T-helper 1 cell (primary cell): ENCODE measurements at regions not wholly inside any gene's neighbourhood (a gene's known extent, or its start where the extent isn't known, plus 50 kb on each side); places are given as distances from the start of the nearest gene placed in this dataset.

Source experiments
- DNase-seq, 5 donors: peaks; one replicate each; pipeline ENCODE4 v3.0.0-alpha.2; 2012 to 2020

DNA sequence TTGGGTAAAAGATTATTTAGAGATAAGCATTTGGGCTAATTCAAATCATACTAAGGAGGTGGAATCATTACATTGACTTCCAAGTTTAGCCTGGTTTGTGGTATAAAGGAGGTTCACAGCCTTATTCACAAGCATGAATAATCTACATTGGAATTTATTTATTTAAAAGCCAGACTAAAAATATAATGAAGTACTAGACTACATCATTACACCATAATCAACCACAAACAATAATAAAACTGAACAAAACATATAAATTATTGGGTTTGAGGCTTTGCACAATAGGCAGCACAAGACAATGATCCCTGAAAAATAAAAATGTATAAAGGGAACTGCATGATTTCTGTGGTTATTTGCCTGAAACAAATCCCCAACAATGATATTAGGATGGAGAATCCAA, 314.0 kb downstream of the GBA3 start:
- DNase-seq, result no peak

DNA sequence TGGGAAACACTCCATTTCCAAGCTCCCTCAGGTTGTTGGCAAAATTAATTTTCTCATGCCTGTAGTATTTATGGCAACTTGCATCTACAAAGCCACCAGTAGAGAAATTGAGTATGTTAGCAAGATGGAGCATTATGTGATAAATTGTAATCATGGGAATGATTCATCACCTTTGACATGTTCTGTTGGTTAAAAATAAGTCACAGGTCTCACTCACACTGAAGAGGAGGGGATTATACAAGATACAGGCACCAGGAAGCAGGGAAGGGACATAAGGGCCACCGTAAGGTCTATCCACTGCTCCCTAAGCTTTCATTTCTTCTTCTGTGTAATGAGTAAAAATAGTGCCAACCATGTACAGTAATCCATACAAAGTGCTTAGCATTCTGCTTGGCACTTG, 313.0 kb downstream of the GBA3 start:
- DNase-seq, result no peak

DNA sequence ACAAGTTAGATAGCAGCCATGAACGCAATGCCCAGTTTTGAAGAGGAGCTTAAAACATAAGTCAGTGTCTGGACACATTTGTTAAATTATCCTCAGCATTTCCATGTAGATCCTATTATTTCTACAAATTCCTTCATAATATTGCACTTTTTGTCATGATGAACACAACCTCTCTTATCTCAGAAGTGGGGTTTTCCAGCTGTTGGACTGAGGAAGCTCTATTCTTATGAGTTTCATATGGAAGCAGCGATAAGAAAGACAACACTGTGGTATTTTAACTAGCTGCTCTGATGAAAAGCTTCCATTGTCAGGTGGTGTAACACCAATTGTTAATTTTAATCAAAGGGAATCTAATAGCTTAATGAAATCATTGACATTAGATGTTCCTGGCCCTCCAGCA, 308.7 kb downstream of the GBA3 start:
- no peak for DNase-seq

DNA sequence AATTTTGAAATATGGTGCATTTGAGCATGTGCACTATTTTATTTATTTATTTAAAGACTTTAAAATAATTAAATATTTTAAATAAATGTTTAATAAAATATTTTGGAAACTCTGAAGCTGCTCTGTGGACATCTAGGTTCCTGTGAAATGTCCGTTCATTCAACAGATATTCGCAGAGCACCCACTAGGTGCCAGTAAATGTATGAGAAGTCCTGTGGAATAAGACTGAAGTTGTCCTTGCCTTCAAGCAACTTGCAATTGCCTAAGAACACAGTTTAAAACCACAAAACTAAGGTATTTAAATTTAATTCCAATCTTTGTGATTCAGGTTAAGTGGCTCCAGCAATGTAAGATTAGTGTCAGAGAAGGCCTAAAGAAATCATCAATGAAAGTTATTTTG, 306.7 kb downstream of the GBA3 start:
- no peak for DNase-seq

DNA sequence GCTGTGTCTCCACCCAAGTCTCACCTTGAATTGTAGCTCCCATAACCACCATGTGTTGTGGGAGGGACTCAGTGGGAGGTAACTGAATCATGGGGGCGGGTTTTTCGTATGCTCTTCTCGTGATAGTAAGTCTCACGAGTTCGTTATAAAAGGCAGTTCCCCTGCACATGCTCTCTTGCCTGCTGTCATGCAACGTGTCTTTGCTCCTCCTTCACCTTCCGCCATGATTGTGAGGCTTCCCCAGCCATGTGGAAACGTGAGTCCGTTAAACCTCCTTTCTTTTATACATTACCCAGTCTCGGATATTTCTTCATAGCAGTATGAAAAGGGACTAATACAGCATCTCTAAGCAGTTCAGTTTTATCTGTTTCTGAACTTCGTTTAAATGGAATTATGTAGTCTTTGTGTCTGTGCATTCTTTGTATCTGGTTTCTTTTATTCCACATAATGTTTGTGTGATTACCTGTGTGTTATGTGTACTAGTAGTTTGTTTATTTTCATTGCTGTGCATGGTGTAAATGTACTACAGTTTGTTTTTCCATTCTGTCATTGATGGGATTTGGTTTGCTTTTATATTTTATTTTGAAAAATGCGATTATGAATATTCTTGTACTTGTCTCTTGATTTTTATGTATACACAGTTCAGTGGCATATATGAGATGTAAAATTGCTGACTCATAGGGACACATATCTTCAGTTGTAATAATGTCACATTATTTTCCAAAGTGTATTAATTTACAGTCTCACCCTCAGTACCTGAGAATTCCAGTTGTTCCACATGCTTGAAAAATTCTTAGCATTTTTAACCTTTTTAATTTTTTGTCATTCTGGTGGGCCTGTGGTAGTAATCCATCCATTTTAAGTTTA, 304.9 kb downstream of the GBA3 start:
- DNase-seq, result no peak

DNA sequence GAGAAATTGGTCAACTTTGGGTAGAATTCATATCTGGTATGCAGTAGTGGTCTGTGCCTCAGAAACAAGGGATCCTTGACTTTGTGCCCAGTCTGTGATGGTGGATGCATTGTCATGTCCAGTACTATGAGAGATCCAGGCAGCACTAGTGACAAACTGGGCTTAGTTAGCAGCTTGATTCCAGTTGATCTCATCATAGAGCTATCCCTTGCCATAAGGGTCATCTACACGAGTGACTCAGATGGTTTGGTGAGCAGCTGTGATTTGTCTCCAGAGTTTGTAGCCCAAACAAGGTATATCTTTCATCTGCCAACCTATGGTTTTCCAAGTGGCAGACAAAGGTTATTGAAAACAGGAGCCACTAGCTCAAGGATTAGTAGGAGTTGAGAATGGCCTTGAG, 298.8 kb downstream of the GBA3 start:
- no peak for DNase-seq

DNA sequence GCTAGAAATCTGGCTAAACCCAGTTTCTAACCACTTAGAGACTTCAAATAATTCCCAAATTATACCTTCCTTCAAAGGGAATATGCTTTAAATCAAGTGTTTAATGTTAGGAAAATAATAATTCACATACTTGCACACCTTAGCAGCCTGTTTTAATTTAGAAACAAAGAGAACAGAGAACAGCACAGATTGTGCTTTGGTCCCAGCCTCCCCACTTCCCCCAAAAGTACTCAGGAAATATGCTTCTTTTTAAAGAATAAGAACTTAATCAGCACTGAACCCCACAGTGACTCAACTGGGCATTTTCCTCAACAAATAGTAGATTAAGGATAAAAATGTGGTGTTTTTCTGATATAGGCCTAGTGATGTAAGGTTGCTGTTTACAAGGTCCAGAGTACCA, 295.8 kb downstream of the GBA3 start:
- no peak for DNase-seq

DNA sequence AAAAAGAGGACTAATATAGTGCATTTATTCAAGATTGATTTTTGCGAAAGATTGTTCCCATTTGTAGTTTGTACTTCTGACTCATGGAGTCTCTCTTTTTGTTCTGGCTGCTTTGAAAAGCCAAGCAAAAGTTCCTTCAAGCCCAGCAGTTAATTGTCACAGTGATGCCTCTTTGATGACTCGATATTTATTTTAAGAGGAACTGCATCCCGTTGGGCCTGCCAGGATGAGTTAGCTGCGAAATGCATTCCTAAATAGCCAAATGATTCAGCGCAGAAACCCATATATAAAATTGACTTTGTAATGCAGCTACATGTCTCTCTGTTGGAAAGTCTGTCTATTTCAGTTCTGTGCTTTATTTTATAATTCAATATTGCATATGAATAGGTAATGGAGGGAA, 295.1 kb downstream of the GBA3 start:
- no peak for DNase-seq

DNA sequence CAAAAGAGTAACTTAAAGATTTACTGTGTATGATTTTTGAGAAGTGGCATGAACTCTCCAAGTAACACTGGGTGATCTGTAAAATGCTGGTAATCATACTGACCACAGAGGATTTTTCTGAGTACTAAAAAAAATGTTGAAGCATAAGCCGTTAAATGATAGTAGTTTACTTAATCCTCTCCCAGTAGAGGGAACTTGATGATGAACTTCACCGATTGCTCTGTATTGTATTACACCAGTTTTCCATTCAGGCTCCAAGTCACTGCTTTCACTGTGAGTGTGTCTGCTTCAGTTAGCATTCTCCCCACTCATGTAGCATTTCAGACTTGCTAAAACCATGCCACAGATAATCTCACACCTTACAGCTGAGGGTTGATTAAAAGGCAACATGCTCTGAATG, 294.1 kb downstream of the GBA3 start:
- DNase-seq, result no peak

DNA sequence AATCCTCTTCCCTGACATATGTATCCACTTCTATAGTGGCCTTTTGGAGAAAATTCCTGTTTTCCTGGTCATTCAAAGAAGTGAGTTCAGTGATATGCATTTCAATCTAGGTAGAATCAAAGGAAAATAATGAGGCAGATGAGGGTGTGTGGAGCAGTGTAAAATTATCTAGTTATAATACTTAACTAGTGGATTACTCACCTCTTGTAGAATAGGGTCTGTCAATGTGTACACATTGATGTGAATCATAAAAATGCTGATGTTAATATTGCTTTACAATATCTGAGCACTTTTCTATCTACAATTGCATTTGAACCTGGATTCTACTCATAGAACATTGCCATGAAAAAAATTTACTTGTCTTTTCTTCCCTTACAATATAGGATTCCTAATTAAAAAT, 293.5 kb downstream of the GBA3 start:
- DNase-seq, result no peak

DNA sequence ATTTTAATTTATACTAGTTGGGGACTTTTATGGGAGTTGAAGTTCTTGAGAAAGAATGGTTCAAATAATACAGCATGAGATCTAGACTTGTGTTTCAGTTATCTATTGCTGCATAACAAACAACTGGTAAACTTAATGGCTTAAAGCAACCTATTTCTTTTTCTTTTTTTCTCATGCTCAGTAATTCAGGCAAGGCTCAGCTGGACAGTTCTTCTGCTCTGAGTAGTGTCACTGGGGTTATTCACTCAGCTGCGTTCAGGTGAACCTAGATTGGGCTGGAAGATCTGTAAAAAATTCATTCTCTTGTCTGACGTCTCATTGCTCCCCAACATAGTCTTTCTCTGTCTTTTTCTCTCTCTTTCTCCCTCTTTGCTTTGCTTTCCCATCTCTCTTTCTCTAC, 291.7 kb downstream of the GBA3 start:
- DNase-seq, result no peak

DNA sequence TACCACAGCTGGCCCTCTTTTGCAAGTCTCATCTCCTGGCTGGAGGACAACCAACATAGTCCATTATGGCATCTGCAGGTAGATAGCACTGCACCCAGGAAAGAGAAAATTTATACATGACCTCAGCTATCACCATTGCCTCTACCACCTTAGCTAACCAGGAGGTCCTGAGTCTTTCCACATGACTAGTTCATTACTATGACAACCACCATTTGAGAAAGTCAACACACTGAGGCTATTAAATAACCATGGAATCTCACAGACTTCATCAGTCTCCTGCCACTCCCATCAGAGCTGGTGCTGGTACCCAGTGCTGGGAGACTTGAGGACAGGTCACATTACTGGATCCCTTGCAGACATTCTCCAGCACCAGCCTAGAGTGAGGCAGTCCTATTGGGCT, 285.9 kb downstream of the GBA3 start:
- no peak for DNase-seq

DNA sequence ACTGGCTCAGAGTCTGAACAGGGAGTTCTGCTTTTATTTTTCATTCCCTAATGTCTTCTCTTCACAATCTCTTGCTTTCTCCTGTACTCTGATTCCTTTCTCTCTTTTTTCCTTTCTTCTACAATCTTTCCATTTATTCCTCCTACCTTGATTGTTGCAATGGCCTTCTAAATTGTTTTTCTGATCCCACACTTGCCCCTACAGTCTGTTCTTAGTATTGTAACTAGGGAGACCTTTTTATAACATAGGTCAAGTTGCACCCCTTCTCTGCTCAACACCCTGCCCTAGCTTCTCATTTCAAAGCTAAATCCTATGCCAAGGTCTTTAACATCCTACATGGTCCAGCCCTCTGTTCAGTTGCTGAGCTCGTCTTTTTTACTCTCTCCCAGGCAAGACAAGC, 277.9 kb downstream of the GBA3 start:
- no peak for DNase-seq

DNA sequence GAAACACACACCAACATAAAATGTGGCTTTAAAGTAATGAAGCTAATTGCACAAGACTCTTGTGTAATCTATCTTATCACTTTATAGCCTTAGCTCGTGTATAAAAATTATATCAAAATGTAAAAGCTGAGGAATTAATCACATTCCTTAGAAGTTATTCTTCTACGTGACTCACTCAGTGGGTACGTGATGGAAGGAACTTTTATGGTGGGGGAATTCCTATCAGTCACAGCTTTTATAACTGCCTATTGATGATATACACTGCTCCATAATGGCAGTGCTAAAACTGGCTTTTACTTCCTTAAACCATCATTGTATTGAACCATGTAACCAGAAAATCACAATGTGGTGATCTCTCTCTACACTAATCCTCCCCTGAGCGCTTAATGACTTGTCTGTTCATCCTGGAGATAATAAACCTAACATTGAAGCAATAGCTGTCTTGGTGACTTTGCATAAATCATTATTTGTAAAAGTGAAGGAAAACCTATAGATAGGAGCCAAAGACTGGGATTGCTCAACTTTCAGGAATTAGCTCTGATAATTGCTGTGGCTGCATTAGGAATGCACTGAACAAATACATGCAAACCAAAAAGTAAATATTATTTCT, 276.7 kb downstream of the GBA3 start:
- DNase-seq, result no peak

DNA sequence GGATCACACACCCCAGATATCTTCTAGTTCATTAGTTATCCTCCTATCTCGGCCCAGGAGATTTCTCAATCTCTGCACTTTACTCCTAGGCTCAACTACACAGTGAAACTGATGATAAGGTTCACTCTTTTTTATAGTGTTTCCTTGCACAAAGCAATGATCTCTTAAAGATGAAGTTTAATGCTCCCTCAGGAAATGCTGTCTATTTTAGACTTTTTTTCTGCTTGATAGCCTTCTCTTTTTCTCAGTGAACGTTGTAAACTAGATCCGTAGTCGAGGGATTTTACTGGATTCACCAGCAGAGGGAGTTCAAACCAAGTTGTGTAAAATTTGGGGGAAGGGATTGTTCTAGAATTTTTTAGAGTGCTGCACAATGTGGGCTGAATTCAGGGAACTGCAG, 269.6 kb downstream of the GBA3 start:
- no peak for DNase-seq

DNA sequence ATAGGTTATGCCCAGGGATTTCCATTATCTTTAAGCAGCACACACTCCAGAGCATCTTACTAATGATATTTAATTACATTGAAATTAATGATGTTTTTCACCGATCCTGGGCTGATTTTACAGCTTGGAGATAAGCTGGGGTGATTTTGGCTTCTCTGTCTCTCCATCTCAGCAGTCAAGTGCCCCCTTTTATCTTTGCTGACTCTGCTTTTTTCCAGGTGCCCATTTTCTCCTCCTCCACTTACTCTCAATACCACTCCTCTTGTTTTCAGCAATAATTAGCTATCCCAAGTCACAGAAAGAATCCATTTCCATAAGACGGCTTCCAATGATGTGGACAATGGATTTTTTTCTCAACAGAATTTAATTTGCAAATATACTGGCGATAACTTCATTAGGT, 266.7 kb downstream of the GBA3 start:
- no peak for DNase-seq

DNA sequence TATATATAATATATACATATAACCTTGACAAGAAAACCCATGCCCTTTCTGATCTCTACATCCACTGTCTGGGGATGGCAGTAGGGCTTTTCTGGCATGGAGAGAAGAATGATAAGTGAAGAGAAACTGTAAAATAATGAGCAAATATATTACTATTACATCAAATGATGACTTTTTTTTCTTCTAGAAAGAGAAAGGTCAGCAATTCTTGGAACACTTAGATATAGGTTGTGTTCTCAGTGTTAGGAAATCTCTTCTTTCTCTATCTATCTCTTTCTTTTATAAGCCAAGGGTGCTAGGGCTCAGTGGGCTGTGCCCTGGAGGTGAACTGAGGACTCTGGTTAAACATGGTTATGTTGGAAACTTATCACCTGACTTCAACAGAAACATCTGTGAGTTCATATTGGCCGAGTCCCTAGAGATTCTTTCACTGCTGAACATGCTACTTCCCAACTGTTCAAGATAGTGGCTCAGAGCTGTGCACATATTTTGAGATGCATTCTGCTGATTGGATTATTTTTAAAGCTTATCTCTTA, 265.1 kb downstream of the GBA3 start:
- DNase-seq, result no peak

DNA sequence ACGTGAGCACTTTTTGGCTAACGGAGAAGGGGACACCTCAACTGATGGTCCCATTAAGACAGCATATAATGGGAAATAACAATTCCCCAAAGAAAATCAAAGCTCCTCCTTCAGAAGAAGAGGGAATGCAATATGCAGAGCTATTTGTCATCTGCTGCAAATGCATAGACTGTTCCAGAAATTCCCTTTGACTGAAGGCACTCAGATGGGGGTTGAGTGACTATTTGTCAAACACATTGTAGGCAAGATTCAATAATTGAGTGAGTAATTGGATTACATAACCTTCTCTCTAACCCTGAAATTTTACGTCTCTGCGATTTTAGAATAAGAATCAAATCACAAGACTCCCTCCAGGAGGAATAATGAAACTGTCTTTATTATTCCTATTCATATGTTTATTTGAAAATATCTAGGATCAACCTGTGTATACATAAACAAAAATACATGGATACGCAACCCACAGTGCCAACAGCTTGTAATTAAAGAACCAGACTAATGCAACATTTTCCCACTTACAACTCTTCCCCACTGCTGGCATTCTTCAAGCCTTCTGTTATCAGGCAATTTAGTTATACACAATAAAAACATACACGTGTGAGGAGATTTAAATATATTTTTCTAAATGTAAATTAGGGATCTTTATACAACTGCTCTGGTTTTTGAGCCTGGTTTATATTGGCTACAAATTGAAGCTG, 256.6 kb downstream of the GBA3 start:
- DNase-seq, result no peak

DNA sequence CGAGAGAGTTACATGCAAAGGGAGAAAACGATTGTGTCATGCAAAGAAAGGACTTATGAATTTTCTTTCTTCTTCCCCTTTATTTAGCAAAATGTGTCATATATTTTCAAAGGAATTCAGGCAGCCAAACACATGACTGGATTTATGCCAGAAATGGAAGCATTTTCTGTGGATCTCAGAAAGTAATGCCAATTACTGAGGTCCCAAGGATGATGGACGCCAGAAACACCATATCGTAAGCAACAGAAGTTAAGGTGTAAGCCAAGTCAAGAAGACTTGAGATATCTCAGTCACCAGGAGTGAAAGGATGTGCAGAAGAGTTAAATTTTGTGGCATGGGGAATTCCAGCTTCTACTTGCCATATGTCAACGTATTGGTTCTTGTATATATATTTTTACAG, 255.1 kb downstream of the GBA3 start:
- DNase-seq, result no peak

DNA sequence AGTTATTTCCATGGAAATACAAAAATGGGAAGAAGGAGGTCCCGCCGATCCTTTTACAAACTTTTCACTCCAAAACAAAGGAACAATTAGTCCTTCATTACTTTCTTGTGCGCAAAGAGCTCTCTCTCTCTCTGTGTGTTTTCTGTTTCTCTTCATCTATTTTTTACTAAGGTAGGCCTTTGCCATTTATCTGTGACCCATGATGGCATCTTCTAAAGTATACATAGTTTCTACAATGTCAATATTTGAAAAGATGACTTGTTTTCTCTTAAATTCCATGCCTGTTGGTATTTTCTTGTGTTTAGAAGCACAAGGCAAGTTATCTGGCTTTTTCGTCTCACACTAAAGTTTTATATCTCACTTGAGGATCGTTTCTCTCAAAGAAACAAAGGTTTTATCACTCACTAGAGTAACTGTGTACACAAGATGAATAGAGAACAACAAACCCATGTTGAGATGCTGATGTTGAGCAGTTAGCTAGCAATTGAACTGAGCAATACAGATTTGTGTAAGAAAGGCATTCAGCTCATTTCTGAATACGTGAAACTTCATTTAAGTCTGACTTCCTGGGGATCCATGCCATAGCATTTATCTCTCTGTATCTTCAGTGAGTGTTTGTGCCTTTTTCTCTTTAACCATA, 250.3 kb downstream of the GBA3 start:
- no peak for DNase-seq

DNA sequence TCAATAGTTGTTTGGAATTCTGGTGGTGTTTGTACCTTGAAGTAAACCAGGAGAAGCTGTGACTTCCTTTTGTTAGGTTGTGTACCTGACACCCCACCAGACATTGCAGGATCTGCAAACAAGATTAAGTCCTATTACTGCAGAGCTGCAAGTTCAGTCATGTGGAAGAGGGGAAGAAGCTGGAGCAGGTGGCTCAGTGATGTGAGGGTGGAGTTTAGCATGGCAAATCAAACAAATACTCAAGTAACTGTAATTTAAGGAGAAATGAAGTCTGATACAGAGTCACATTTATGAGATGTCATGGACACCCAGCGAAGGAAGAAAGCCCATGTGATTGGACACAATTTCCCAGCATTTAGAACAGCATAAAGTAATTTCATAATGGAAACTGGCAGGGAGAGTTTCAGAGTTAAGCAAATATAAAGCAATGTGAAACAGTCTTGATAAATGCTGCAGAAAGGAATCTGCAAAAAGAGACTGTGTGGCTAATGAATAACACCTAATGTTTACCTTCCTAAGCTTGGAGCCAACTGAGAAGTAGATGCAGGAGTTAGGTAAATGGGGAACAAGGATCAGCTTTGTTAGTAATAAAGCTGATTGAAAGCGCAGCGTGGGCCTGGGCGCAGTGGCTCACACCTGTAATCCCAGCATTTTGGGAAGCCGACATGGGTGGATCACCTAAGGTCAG, 249.1 kb downstream of the GBA3 start:
- no peak for DNase-seq

DNA sequence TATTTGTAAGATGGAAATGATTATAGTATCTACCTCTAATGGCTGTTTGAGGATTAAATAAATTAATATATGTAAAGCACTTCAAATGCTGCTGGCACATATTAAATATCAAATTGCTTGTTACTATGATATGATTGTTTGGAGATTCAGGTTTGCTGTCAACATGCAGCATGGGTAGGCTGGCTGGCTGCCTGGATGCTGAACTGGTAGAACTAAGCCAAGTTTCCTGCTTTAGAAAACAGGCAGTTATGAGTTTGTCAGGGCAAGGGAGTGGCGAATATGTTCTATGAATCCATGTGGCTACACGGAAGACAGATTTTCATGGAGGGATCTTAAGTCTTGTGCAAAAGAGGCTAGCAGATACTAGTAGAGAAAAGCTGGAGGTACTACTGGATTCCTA, 239.6 kb downstream of the GBA3 start:
- no peak for DNase-seq

DNA sequence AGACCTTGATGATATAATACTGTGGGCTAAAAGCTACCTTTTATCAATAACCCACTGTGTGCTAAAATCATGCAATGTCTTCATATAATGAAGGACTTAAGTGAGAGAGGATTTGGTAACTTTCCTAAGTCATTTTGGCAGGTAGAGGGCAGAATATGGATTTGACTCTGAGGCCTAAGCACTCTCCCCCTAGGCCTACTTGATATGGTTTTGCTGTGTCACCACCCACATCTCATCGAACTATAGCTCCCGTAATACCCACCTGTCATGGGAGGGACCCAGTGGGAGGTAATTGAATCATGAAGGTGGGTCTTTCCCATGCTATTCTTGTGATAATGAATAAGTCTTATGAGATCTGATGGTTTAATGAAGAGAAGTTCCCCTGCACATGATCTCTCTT, 229.7 kb downstream of the GBA3 start:
- no peak for DNase-seq
